Fibroblast of pulmonary artery (primary cell): ENCODE measurements at regions not wholly inside any gene's neighbourhood (a gene's known extent, or its start where the extent isn't known, plus 50 kb on each side); places are given as distances from the start of the nearest gene placed in this dataset.

Source experiments
- DNase-seq: peaks from one replicate; pipeline ENCODE4 v3.0.0-alpha.2; 2010; ENCODE audit warnings: low read depth
- H3K4me3 ChIP-seq: replicated peaks from 2 replicates; pipeline ENCODE4 v1.5.1; 2011; ENCODE audit warnings: low read depth, mild to moderate bottlenecking, control low read depth, low read length, moderate library complexity
- TF ChIP-seq, protein P1 (sequence below): IDR thresholded peaks from 2 replicates; pipeline ENCODE4 v1.5.1; 2011; ENCODE audit warnings: mild to moderate bottlenecking, control low read depth, low read length, inconsistent platforms; ENCODE audit errors: missing control alignments

DNA sequence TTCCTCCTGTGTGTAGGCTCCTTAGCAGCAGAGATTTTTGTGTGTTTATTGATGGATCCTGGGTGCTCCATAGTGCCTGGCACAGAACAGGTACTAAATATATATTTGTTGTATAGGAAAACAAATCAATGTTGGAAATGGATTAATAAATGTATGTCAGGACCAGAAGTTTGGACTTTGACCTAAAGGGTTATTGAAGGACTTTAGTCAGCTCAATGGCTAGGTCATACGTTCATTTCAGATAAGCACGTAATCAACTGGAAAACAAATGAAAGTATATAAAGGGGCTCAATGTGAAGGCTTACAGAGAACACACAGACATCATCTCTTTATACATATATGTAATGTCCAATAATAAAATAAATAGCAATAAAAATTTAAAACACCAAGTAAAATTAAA, 56.2 kb upstream of the PALM2AKAP2 start:
- no peak for DNase-seq
- no peak overlapping the region for H3K4me3 ChIP-seq
- TF ChIP-seq, protein P1, sequence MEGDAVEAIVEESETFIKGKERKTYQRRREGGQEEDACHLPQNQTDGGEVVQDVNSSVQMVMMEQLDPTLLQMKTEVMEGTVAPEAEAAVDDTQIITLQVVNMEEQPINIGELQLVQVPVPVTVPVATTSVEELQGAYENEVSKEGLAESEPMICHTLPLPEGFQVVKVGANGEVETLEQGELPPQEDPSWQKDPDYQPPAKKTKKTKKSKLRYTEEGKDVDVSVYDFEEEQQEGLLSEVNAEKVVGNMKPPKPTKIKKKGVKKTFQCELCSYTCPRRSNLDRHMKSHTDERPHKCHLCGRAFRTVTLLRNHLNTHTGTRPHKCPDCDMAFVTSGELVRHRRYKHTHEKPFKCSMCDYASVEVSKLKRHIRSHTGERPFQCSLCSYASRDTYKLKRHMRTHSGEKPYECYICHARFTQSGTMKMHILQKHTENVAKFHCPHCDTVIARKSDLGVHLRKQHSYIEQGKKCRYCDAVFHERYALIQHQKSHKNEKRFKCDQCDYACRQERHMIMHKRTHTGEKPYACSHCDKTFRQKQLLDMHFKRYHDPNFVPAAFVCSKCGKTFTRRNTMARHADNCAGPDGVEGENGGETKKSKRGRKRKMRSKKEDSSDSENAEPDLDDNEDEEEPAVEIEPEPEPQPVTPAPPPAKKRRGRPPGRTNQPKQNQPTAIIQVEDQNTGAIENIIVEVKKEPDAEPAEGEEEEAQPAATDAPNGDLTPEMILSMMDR = no peak

DNA sequence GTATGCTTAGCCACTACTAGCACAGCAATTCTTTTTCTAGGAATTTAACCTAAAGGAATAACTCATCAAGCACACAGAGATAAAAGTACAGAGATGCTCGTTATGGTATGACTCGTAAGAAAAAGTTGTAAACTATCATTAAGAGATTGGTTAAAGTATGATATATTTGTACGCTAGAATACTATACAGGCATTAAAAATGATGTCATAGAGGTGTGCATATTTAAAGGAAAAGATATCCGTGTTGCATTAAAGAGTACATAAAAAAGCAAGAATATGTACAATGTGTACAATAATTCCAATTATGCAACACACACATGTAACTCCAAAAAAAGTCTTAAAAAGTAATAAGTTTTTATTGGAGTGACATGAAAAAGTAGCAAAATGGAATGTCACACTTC, 54.5 kb upstream of the PALM2AKAP2 start:
- no peak overlapping the region for H3K4me3 ChIP-seq
- TF ChIP-seq, protein P1 = no peak
- DNase-seq = no peak

DNA sequence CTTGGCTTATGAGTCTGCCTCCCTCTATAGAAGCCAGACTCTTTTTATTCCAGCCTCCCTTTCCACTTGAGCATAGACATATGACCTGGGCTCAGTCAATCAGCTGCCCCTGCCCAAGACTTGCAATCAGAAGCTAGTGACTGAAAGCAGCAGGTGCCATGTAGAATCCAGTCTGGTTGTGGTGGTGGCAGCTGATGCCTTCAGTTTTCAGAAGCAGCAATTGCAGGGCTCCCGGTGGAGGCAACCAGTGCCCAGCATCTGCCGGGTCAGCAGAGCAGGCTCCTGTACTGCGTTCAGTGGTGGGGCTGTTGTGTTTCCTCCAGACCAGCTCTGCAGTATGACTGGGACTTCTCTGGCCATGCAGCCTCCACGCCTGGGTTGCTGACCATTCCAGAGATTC, 53.9 kb upstream of the PALM2AKAP2 start:
- no peak for DNase-seq
- TF ChIP-seq, protein P1 = no peak
- H3K4me3 ChIP-seq = no peak overlapping the region

DNA sequence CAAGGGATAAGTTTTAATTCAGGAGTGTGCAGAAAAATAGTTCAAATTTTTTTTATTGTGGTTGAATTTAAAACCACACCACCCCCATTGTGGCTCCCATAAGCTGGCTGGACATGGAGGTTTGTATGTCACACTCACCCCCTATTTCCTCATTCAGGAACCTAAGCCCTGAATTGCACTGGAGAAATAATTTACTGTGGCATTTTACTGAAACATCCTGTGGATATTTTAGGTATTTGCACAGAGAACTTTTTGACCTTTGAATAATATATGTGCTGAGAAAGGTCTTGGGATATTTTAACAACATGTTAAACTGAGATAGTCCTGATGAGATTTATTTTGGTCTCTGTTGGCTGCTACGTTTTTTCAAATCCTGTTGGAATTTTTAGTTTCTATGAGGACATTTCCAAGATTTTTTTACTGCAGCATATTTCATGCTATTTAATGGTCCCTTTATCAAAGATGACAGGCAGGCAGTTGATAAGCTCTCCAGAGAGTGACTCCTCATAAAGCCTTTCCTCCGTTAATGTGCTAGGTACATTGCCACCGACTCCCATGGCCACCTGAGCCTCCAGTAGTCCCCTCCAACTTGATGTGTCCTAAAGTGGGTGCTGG, 51.2 kb upstream of the PALM2AKAP2 start:
- H3K4me3 ChIP-seq = no peak overlapping the region
- DNase-seq = no peak
- TF ChIP-seq, protein P1 = no peak

DNA sequence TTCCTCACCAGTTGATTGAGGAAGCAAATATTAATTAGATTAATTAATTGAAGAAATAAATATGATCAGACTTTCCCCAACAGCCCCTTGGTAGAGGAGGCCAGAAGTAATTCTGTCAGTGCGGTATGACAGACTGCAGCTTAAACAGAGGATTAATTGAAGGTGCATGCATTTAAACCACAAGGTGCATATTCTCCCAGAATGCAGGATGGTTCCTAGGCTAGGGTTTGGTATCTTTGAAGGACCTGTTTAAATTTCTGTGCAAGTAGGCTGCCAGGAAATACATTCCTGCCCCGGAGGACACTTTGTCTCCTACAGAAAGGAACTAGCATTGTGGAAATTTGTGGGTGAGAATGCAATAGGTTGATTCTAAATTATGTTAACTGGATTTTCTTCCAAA, 50.5 kb upstream of the PALM2AKAP2 start:
- DNase-seq = no peak
- H3K4me3 ChIP-seq = no peak overlapping the region
- TF ChIP-seq, protein P1 = no peak
